A673 (cell line): ENCODE measurements at regions not wholly inside any gene's neighbourhood (a gene's known extent, or its start where the extent isn't known, plus 50 kb on each side); places are given as distances from the start of the nearest gene placed in this dataset.

Experiments used
- CTCF ChIP-seq: fragments of 300-800, 200-600 bp; sonication (generic); conservative IDR thresholded peaks from 2 replicates; pipeline ENCODE4 v1.5.1; 2017; ENCODE audit warnings: low read depth, mild to moderate bottlenecking, antibody characterized with exemption, low read length, moderate library complexity, mixed read lengths
- EZH2 ChIP-seq: fragments of 200-600 bp; sonication (generic); IDR thresholded peaks from 2 replicates; pipeline ENCODE4 v1.6.1; 2017; ENCODE audit warnings: borderline replicate concordance, low read depth, mild to moderate bottlenecking, mixed read lengths, antibody characterized with exemption, low read length; ENCODE audit not compliant: poor library complexity, severe bottlenecking

GRCh38 chr10:21207852-21208646, 310.9 kb upstream of the NEBL start:
- no peak for TF ChIP-seq CTCF
- TF ChIP-seq EZH2 = no peak
